Left renal pelvis (tissue), 4 donors: ENCODE measurements at regions not wholly inside any gene's neighbourhood (a gene's known extent, or its start where the extent isn't known, plus 50 kb on each side); places are given as distances from the start of the nearest gene placed in this dataset.

Experiments used
- DNase-seq, 4 donors: peaks; one replicate each; pipeline ENCODE4 v3.0.0-alpha.2; 2013; ENCODE audit warnings: low read depth in 4 of 4, low spot score in 3 of 4

DNA sequence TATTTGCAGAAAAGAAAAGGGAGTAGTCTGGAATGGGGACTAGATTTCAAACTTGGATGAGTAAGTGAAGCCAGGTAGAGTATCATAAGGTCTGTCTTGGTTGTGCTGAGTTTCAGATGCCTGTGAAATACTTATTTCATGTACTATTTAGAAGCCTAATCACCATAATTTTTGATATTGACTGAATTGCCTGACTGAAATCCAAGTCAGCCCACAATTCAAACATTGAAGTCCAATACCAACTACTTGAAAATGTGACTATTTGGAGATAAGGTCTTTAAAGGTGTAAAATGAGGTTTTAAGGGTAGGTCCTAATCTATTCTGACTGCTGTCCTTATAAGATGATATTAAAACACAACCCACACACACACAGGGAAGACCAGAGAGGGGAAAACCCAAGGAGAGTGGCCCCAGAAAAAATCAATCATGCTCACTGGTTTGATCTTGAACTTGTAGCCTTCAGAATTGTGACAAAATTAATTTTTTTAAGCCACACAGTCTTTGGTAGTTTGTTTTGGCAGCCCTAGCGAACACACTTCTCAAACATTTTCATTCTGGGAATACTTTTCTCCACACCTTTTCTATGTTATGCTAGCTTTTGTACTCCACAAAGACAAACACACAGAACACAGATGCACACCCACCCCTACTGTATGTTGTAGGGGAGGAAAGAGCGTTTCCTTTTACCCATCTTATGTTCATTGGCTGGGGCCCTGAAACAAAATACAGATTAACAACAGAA, 126.3 kb downstream of the HFE start:
- no peak for DNase-seq

DNA sequence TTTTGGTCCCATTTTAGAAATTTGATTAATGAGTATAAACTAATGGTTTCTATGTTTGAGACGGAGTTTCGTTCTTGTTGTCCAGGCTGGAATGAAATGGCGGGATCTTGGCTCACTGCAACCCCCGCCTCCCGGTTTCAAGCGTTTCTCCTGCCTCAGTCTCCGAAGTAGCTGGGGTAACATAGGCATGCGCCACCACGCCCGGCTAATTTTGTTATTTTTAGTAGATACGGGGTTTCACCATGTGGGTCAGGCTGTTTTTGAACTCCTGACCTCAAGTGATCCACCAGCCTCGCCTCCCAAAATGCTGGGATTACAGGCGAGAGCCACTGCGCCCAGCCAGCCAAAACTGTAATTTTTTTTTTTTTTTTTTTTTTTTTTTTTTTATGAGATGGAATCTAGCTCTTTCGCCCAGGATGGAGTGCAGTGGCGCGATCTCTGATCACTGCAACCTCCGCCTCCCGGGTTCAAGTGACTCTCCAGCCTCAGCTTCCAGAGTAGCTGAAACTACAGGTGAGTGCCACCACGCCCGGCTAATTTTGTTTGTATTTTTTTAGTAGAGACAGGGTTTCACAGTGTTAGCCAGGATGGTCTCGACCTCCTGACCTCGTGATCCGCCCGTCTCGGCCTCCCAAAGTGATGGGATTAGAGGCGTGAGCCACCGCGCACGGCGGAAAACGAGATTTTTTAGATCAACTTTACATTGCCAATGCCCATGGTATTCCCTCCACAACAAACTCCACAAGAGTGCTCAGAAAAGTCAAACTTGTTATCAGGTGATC, 127.8 kb downstream of the HFE start:
- DNase-seq: no peak

DNA sequence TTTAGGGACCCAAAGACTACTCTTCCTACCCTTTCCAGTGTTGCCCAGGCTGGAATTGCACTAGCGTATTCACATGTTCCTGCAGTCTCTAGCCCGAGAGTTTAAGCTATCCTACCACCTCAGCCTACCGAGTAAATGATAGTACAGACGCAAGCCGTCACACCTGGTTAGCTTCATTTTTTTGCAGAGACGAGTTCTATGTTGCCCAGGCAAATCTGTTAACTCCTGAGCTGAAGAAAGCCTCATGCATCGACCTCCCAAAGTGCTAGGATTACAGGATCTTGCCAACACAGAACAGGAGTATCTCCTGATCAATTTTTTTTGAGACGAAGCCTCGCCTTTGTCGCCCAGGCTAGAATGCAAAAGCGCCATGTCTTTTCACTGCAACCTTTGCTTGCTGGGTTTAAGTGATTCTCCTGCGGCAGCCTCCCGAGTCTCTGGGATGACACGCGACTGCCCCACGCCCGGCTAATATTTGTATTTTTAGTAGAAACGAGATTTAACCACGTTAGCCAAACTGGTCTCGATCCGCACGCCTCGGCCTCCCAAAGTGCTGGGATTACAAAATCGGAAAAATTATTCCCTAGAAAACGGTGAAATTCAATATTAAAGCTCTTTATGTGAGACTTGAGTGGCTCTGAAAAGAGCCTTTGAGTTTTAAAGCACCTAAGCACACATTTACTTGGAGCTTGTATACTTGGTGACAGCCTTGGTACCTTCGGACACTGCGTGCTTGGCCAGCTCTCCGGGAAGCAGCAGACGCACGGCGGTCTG, 128.5 kb downstream of the HFE start:
- DNase-seq: no peak

- peak; percentile 97 to 99 (median 99) for DNase-seq
Observed at GRCh38 chr6:26216359-26216885, 129.2 kb downstream of the HFE start.

GRCh38 chr6:26216886-26217713, 129.9 kb downstream of the HFE start:
- DNase-seq: peak in 1 of 4 donors; percentile 71

GRCh38 chr6:26217714-26218075, 130.5 kb downstream of the HFE start:
- no peak for DNase-seq

GRCh38 chr6:26218824-26219223, 131.6 kb downstream of the HFE start:
- no peak for DNase-seq

DNA sequence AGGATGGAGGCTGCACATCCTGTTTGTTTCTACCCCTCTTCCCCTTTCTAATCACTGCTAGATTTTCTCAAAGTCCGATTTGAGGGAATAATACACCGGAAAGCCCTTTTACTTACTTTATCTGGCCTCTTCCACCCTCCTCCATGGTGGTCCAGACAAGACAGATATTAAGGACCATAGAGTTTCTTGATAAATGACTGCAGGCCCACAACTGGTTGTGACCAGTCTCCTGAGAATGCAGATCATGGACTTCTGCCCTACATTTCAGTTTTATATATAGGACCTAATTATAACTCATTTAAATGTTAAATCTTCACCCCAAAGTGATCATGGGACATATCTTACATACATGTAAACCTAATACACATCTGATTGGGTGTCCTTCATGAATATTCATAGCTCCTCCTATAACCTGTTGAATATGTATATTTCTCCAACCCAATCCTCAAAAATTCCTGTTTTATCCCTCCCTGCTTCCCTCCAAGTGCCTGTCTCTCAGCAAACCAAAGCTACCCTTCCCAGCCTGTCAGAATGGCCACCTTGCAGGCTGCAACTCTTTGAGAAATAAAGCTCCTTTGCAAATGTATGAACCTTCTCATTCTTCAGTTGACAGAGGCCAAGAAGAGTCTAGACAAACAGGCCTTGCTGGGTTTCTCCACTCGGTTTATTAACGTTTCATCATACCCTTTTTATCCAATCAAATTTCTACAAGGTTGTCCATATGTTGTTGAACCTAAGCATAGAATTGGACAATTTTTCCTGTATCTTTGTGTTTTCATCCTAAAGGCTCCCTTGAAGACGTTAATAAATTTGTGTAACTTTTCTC, 133.1 kb downstream of the HFE start:
- DNase-seq: no peak

DNA sequence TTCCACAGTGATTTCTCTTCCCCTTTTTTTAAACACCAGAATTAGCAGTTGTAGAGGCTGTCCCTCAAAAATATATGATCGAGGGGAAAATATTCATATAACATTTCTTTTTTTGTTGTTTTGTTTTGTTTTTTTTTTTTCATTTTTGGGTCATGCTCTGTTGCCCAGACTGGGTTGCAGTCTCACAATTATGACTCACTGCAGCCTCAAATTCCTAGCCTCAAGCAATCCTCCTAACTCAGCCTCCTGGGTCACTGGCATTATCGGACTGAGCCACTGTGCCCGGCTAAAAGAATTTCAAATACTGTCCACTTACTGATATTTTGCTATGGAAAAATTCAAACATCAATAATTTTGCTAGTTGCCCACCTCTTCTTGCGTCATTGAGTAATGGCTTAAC, 134.0 kb downstream of the HFE start:
- no peak for DNase-seq

DNA sequence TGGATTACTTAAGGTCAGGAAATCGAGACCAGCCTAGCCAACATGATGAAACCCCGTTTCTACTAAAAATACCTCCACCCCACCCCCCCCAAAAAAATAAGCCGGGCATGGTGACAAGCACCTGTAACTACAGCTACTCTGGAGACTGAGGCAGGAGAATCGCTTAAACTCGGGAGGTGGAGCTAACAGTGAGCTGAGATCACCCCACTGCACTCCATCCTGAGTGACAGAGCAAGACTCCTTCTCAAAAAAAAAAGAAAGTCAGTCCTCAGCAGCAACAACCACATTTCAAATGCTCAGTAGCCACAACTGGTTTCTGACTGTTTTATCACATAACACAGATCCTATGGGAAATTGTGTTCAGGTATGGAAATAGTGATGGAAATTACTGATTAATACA, 135.3 kb downstream of the HFE start:
- no peak for DNase-seq

DNA sequence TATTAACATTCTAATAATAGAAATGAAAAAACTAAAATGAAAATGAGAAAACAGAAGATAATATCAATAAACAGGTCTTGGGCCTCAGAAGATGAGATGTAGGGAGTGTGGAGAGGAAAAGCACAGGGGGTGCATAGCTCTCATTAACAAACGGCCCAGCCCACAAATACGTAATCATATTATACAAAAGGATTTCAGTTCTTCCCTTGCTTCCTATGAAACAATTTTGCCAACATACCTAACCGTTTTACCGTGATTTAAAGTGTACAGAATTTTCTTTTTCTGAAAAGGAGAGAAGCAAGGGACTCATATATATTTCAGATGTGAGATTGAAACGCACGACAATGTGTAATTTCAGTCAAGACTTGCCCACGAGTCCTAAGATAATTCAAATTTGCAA, 136.0 kb downstream of the HFE start:
- peak in 1 of 4 donors; percentile 53 for DNase-seq

DNA sequence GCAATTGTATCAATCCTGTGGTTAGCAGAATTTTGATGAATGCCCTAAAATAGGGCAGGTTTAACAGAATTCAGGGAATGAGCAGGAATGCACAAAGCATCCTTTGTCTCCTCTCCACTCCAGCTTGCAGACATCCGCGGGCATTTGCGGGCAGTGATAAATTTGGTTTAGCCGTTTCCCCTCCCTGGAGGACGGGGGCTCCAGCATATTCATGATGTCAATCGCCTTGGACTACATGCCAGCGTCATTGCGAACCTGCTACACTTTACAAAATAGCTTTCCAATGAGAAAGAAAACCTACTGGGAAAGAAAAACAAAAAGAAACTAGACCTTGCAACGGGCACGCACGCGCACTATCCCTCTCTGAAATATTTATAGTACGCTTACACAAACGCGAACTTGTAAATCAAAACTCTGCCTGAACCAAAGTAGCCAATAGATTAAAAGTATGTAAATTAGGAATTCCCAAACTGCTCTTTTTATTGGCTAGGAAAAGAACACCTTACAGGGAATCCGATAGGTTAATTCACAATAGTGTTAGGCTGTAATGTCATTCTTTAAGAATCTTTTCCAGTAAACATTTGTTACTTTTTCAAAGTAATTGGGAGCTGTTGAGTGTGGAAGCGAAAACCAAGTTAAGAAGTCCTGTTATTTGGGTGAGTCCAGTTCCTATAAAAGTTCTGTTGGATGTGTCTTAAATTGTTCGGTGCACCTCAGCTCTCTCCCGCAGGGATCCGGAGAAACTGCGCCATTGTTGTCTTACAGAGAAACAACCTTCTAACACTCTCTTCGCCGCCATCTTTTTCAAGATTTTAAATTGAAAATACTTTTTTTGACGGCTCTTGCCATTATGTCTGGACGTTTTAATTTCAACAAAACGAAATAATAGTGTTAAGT, 136.7 kb downstream of the HFE start:
- DNase-seq: peak in 3 of 4 donors; percentile 86 to 91 (median 87)

- DNase-seq: no peak
Observed at GRCh38 chr6:26224547-26224912, 137.3 kb downstream of the HFE start.

- DNase-seq: peak in 3 of 4 donors; percentile 89 to 92 (median 90)
Observed at GRCh38 chr6:26224940-26225847, 138.0 kb downstream of the HFE start.

GRCh38 chr6:26225848-26226578, 138.8 kb downstream of the HFE start:
- DNase-seq: no peak

DNA sequence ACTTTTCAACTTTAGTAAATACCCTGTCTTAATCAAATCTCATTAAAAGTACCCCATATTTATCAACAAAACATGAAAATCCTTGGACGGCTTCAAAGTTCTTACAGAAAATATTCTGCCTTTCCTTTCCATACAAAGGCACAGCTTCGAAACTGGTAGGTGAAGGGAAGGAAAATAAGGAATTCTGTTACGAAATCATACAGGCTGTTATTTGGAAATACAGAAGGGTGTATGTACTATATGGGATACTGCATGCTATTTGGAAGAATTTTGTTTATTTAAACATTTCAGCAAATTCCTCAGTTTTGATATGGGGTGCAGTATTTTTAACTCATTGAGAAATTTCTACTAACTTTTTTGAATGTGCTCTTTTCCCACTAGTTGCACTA, 138.4 kb upstream of the BTN3A2 start:
- no peak for DNase-seq

DNA sequence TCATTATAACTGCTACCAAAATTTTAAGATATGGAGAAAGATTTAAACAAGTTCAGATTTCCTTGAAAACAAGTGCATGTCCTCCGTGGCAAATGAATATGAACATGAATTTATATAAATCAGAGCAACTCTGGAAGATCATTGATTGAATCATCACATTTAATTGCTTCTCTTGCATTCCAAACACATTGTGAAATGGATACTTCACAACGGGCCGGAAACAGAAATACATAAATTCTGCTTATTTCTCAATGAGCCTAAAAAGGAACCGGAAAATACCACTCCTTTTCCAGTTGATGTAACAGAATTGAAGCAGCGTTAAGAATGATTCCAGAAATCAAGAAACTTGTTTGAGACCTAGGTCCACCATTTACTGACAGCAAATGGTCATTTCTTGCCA, 134.6 kb upstream of the BTN3A2 start:
- DNase-seq: no peak
